ENCODE measurements at regions not wholly inside any gene's neighbourhood (a gene's known extent, or its start where the extent isn't known, plus 50 kb on each side); places are given as distances from the start of the nearest gene placed in this dataset.
"Not testable (repeated sequence)": the region's sequence is repeated elsewhere in the genome, so short reads cannot be mapped to it uniquely, and the experiment has no call there.

- DNase-seq, result no peak
Measured at GRCh38 chr7:84729284-84729683, 457.6 kb downstream of the SEMA3D start.

- no peak for DNase-seq
Measured at GRCh38 chr7:84722734-84723133, 464.1 kb downstream of the SEMA3D start.

- DNase-seq, result no peak
Measured at GRCh38 chr7:84722086-84722485, 464.8 kb downstream of the SEMA3D start.

GRCh38 chr7:84720456-84721097, 466.3 kb downstream of the SEMA3D start:
- no peak for DNase-seq

GRCh38 chr7:84714765-84715164, 472.1 kb downstream of the SEMA3D start:
- DNase-seq, result no peak

GRCh38 chr7:84712374-84713121, 474.3 kb downstream of the SEMA3D start:
- DNase-seq, result no peak

GRCh38 chr7:84710538-84710937, 476.3 kb downstream of the SEMA3D start:
- not testable (repeated sequence) for DNase-seq

GRCh38 chr7:84705706-84706105, 481.1 kb downstream of the SEMA3D start:
- no peak for DNase-seq

GRCh38 chr7:84705079-84705478, 481.8 kb downstream of the SEMA3D start:
- DNase-seq, result no peak

GRCh38 chr7:84704380-84704779, 482.5 kb downstream of the SEMA3D start:
- no peak for DNase-seq

GRCh38 chr7:84701524-84702306, 485.1 kb downstream of the SEMA3D start:
- DNase-seq, result no peak

GRCh38 chr7:84700563-84701370, 486.1 kb downstream of the SEMA3D start:
- no peak for DNase-seq

- no peak for DNase-seq
Measured at GRCh38 chr7:84697506-84697905, 489.4 kb downstream of the SEMA3D start.

GRCh38 chr7:84693483-84693882, 493.4 kb downstream of the SEMA3D start:
- DNase-seq, result no peak

GRCh38 chr7:84688671-84689070, 494.1 kb upstream of the SEMA3A start:
- DNase-seq, result no peak

- no peak for DNase-seq
Measured at GRCh38 chr7:84686373-84686772, 491.8 kb upstream of the SEMA3A start.

- DNase-seq, result no peak
Measured at GRCh38 chr7:84684836-84685480, 490.4 kb upstream of the SEMA3A start.

GRCh38 chr7:84682543-84682942, 488.0 kb upstream of the SEMA3A start:
- DNase-seq, result no peak

GRCh38 chr7:84678841-84679240, 484.3 kb upstream of the SEMA3A start:
- no peak for DNase-seq

- no peak for DNase-seq
Measured at GRCh38 chr7:84677117-84677732, 482.6 kb upstream of the SEMA3A start.

GRCh38 chr7:84675633-84676034, 481.0 kb upstream of the SEMA3A start:
- no peak for DNase-seq

All from activated effector memory CD4-positive, alpha-beta T cell treated with anti-CD3 and anti-CD28 coated beads, Interleukin-2, amount 50 U/mL, for 16 hours (primary cell).